ENCODE measurements at regions not wholly inside any gene's neighbourhood (a gene's known extent, or its start where the extent isn't known, plus 50 kb on each side); places are given as distances from the start of the nearest gene placed in this dataset.

- TF ChIP-seq POLR2A (IDR thresholded peaks at IDR 0.05; ENCODE audit: low read depth, low read length) (no peak), CTCF (conservative IDR thresholded peaks at IDR 0.05; ENCODE audit: low read depth, low read length) (no peak), MAZ (IDR thresholded peaks at IDR 0.05; ENCODE audit: borderline replicate concordance, low read depth, low read length) (no peak), RFX5 (IDR thresholded peaks at IDR 0.05; ENCODE audit: low read depth, low read length) (no peak), CEBPB (IDR thresholded peaks at IDR 0.05; ENCODE audit: low read depth, low read length) (no peak)
These were observed 70.1 kb upstream of the TFEC start for GRCh38 chr7:116100626-116101025.
